ENCODE measurements at regions not wholly inside any gene's neighbourhood (a gene's known extent, or its start where the extent isn't known, plus 50 kb on each side); places are given as distances from the start of the nearest gene placed in this dataset.

DNA sequence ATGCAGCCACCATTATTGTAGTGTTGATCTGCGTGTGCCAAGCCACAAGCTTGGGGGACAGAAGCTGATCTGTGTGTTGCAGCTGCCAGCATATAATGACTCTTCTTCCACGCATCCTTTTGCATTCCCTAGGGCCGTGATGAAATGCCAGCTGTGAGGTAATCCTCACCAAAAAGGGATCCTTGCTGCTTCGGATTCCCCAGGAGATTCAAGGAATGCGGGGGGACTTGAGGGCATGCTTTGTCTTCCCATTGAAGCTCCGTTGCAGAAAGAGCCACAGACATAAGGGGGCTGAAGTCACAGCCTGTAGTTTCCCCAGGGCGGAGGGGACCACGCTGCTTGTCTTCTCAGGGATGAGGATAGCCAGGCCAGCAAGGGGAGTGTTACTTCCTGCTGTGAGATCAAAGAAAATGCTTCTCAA, 281.6 kb upstream of the FMN2 start:
- TF ChIP-seq POLR2AphosphoS5 (IDR thresholded peaks at IDR 0.05; ENCODE audit: low read depth) (no peak), GABPA (IDR thresholded peaks at IDR 0.05; ENCODE audit: low read depth) (no peak), SPI1 (IDR thresholded peaks at IDR 0.05; ENCODE audit: borderline replicate concordance, low read depth) (no peak)
- TF ChIP-seq, protein P1, sequence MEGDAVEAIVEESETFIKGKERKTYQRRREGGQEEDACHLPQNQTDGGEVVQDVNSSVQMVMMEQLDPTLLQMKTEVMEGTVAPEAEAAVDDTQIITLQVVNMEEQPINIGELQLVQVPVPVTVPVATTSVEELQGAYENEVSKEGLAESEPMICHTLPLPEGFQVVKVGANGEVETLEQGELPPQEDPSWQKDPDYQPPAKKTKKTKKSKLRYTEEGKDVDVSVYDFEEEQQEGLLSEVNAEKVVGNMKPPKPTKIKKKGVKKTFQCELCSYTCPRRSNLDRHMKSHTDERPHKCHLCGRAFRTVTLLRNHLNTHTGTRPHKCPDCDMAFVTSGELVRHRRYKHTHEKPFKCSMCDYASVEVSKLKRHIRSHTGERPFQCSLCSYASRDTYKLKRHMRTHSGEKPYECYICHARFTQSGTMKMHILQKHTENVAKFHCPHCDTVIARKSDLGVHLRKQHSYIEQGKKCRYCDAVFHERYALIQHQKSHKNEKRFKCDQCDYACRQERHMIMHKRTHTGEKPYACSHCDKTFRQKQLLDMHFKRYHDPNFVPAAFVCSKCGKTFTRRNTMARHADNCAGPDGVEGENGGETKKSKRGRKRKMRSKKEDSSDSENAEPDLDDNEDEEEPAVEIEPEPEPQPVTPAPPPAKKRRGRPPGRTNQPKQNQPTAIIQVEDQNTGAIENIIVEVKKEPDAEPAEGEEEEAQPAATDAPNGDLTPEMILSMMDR (IDR thresholded peaks at IDR 0.05; ENCODE audit: insufficient read depth, low read length), result no peak
